GM23338 (cell line): ENCODE measurements at regions not wholly inside any gene's neighbourhood (a gene's known extent, or its start where the extent isn't known, plus 50 kb on each side); places are given as distances from the start of the nearest gene placed in this dataset.

Experiments
- CTCF ChIP-seq, 2 experiments: fragments of 200-600 bp in 1 of 2; sonication (generic) in 1 of 2; conservative IDR thresholded peaks; 2 replicates each; pipeline versions ENCODE4 v1.5.1 to v1.6.1; 2016 to 2017; ENCODE audit warnings: antibody characterized with exemption in 2 of 2, low read depth in 2 of 2, mild to moderate bottlenecking in 2 of 2, moderate library complexity in 1 of 2
- ETS1 ChIP-seq: IDR thresholded peaks from 2 replicates; pipeline ENCODE4 v1.6.1; 2016; ENCODE audit warnings: antibody characterized with exemption
- EZH2 ChIP-seq: fragments of 200-600 bp; sonication (generic); IDR thresholded peaks from one replicate; pipeline ENCODE4 v1.8.0; 2017; ENCODE audit warnings: antibody characterized with exemption, mild to moderate bottlenecking, low read depth; ENCODE audit not compliant: unreplicated experiment
- EZH2phosphoT487 ChIP-seq: fragments of 200-600 bp; sonication (generic); IDR thresholded peaks from one replicate; pipeline ENCODE4 v1.8.1; 2018; ENCODE audit warnings: antibody characterized with exemption; ENCODE audit not compliant: unreplicated experiment
- JUNB ChIP-seq: IDR thresholded peaks from one replicate; pipeline ENCODE4 v1.6.1; 2016; ENCODE audit warnings: antibody characterized with exemption; ENCODE audit not compliant: unreplicated experiment
- POLR2AphosphoS5 ChIP-seq: IDR thresholded peaks from 2 replicates; pipeline ENCODE4 v1.6.1; 2016; ENCODE audit warnings: antibody characterized with exemption, low read depth
- REST ChIP-seq: IDR thresholded peaks from one replicate; pipeline ENCODE4 v1.6.1; 2018; ENCODE audit warnings: antibody characterized with exemption; ENCODE audit not compliant: unreplicated experiment

- TF ChIP-seq CTCF (conservative IDR thresholded peaks at IDR 0.05; ENCODE audit: low read depth in 2 of 2): no peak
- no peak for TF ChIP-seq POLR2AphosphoS5
- no peak for TF ChIP-seq EZH2phosphoT487
- TF ChIP-seq ETS1: no peak
- TF ChIP-seq JUNB: no peak
- TF ChIP-seq REST: no peak
- no peak for TF ChIP-seq EZH2
Measured at GRCh38 chr6:12537389-12537788, 179.2 kb upstream of the PHACTR1 start.
